Nephron progenitor cell (in vitro differentiated cells): ENCODE measurements at regions not wholly inside any gene's neighbourhood (a gene's known extent, or its start where the extent isn't known, plus 50 kb on each side); places are given as distances from the start of the nearest gene placed in this dataset.

Experiments used
- DNase-seq: peaks from one replicate; pipeline ENCODE4 v3.0.0; 2021
- H3K27ac Mint-ChIP-seq: 2 replicates; pipeline ENCODE4 v1.8.0; 2021; ENCODE audit warnings: mild to moderate bottlenecking, moderate library complexity, mixed read lengths
- H3K27me3 Mint-ChIP-seq: 2 replicates; pipeline ENCODE4 v1.8.0; 2021; ENCODE audit warnings: mild to moderate bottlenecking, low read depth, mixed read lengths; ENCODE audit not compliant: poor library complexity
- H3K36me3 Mint-ChIP-seq: 2 replicates; pipeline ENCODE4 v1.8.0; 2021; ENCODE audit warnings: low read depth, mixed read lengths
- H3K4me1 Mint-ChIP-seq: 2 replicates; pipeline ENCODE4 v1.8.0; 2021; ENCODE audit warnings: mixed read lengths
- H3K4me3 Mint-ChIP-seq: 2 replicates; pipeline ENCODE4 v1.8.0; 2021; ENCODE audit warnings: mild to moderate bottlenecking, moderate library complexity, mixed read lengths
- H3K9me3 Mint-ChIP-seq: 2 replicates; pipeline ENCODE4 v1.8.0; 2021; ENCODE audit warnings: mild to moderate bottlenecking, moderate library complexity, mixed read lengths
- CTCF ChIP-seq: fragments of 200-600 bp; sonication (generic); IDR thresholded peaks from 2 replicates; pipeline ENCODE4 v1.5.0; 2021; ENCODE audit warnings: antibody characterized with exemption

- DNase-seq: no peak
- Mint-ChIP-seq H3K27me3 (peaks cover 13% of the 10 kb centered on the region), H3K4me1 (peaks cover 5% of the 10 kb centered on the region), H3K4me3 (no peak overlapping the region), H3K9me3 (no peaks in the 10 kb centered on the region), H3K27ac (no peak overlapping the region), H3K36me3 (no peaks in the 10 kb centered on the region)
- no peak for TF ChIP-seq CTCF
Observed at GRCh38 chr22:48901324-48901723, 926.3 kb downstream of the BRD1 start.

- Mint-ChIP-seq H3K36me3 (no peaks in the 10 kb centered on the region), H3K4me1 (peaks cover 5% of the 10 kb centered on the region), H3K27ac (no peak overlapping the region), H3K4me3 (no peak overlapping the region), H3K27me3 (peaks cover 14% of the 10 kb centered on the region), H3K9me3 (no peaks in the 10 kb centered on the region)
- no peak for DNase-seq
- no peak for TF ChIP-seq CTCF
Observed at GRCh38 chr22:48900626-48901025, 927.0 kb downstream of the BRD1 start.

GRCh38 chr22:48900327-48900597, 927.4 kb downstream of the BRD1 start:
- H3K4me1 Mint-ChIP-seq: peaks cover 5% of the 10 kb centered on the region
- H3K9me3 Mint-ChIP-seq: no peaks in the 10 kb centered on the region
- no peak for TF ChIP-seq CTCF
- H3K4me3 Mint-ChIP-seq: no peak overlapping the region
- no peak for DNase-seq
- no peaks in the 10 kb centered on the region for H3K36me3 Mint-ChIP-seq
- H3K27ac Mint-ChIP-seq: no peak overlapping the region
- peaks cover 14% of the 10 kb centered on the region for H3K27me3 Mint-ChIP-seq

- no peak overlapping the region for H3K27ac Mint-ChIP-seq
- TF ChIP-seq CTCF: no peak
- H3K9me3 Mint-ChIP-seq: no peaks in the 10 kb centered on the region
- no peak overlapping the region for H3K4me3 Mint-ChIP-seq
- DNase-seq: no peak
- peaks cover 5% of the 10 kb centered on the region for H3K4me1 Mint-ChIP-seq
- H3K27me3 Mint-ChIP-seq: peaks cover 14% of the 10 kb centered on the region
- no peaks in the 10 kb centered on the region for H3K36me3 Mint-ChIP-seq
Observed at GRCh38 chr22:48899523-48900326, 927.9 kb downstream of the BRD1 start.

GRCh38 chr22:48898524-48899250, 929.0 kb downstream of the BRD1 start:
- no peaks in the 10 kb centered on the region for H3K36me3 Mint-ChIP-seq
- peaks cover 12% of the 10 kb centered on the region for H3K27me3 Mint-ChIP-seq
- no peak for DNase-seq
- no peaks in the 10 kb centered on the region for H3K9me3 Mint-ChIP-seq
- no peak overlapping the region for H3K4me3 Mint-ChIP-seq
- peaks cover 5% of the 10 kb centered on the region for H3K4me1 Mint-ChIP-seq
- no peak for TF ChIP-seq CTCF
- H3K27ac Mint-ChIP-seq: no peak overlapping the region
